ENCODE measurements at regions not wholly inside any gene's neighbourhood (a gene's known extent, or its start where the extent isn't known, plus 50 kb on each side); places are given as distances from the start of the nearest gene placed in this dataset.

GRCh38 chr3:194082743-194083636, 53.0 kb upstream of the HES1 start:
- DNase-seq: peak; percentile 62

GRCh38 chr3:194083637-194084224, 52.2 kb upstream of the HES1 start:
- no peak for TF ChIP-seq CTCF (IDR thresholded peaks at IDR 0.05; ENCODE audit: borderline replicate concordance)
- intact Hi-C loops (cut with micrococcal nuclease): no loop called here
- H3K27me3 ChIP-seq (ENCODE audit: low read depth): peaks cover 55% of the 10 kb centered on the region
- no peak for DNase-seq
- H3K4me3 ChIP-seq: no peak overlapping the region
- no peaks in the 10 kb centered on the region for H3K9me3 ChIP-seq (replicated peaks)
- H3K4me1 ChIP-seq: peaks cover 20% of the 10 kb centered on the region
- H3K27ac ChIP-seq (replicated peaks): peak overlapping the region; percentile 57
- no peaks in the 10 kb centered on the region for H3K36me3 ChIP-seq

More at GRCh38 chr3:194082743-194083636, 53.0 kb upstream of the HES1 start:
- Histone ChIP-seq H3K4me1 (peaks cover 20% of the 10 kb centered on the region), H3K36me3 (no peaks in the 10 kb centered on the region), H3K4me3 (no peak overlapping the region), H3K27me3 (ENCODE audit: low read depth) (peaks cover 58% of the 10 kb centered on the region), H3K9me3 (replicated peaks) (no peaks in the 10 kb centered on the region), H3K27ac (replicated peaks) (peak overlapping the region; percentile 57)
- TF ChIP-seq CTCF (IDR thresholded peaks at IDR 0.05; ENCODE audit: borderline replicate concordance): no peak
- intact Hi-C loops (cut with micrococcal nuclease): no loop called here

GRCh38 chr3:194084284-194084683, 51.7 kb upstream of the HES1 start:
- intact Hi-C loops (cut with micrococcal nuclease): no loop called here
- no peak overlapping the region for H3K4me3 ChIP-seq
- DNase-seq: no peak
- H3K4me1 ChIP-seq: peaks cover 23% of the 10 kb centered on the region
- no peaks in the 10 kb centered on the region for H3K9me3 ChIP-seq (replicated peaks)
- H3K36me3 ChIP-seq: no peaks in the 10 kb centered on the region
- no peak overlapping the region for H3K27ac ChIP-seq (replicated peaks)
- H3K27me3 ChIP-seq (ENCODE audit: low read depth): peaks cover 49% of the 10 kb centered on the region
- TF ChIP-seq CTCF (IDR thresholded peaks at IDR 0.05; ENCODE audit: borderline replicate concordance): no peak

Measured in left ventricle myocardium inferior (tissue), 1 donor.